BE2C (cell line): ENCODE measurements at regions not wholly inside any gene's neighbourhood (a gene's known extent, or its start where the extent isn't known, plus 50 kb on each side); places are given as distances from the start of the nearest gene placed in this dataset.

ENCODE experiments used
- DNase-seq: peaks from one replicate; pipeline ENCODE4 v3.0.0-alpha.2; 2020
- H3K27me3 ChIP-seq: fragments of 250-450 bp; sonication (Bioruptor Pico); 2 replicates; pipeline ENCODE4 v1.5.1; 2020; ENCODE audit warnings: mild to moderate bottlenecking
- H3K36me3 ChIP-seq: fragments of 250-450 bp; sonication (Bioruptor Pico); 2 replicates; pipeline ENCODE4 v1.5.1; 2020; ENCODE audit warnings: mild to moderate bottlenecking
- H3K4me1 ChIP-seq: fragments of 250-450 bp; sonication (Bioruptor Pico); 2 replicates; pipeline ENCODE4 v1.5.1; 2020
- H3K4me3 ChIP-seq: 2 replicates; pipeline ENCODE4 v1.5.1; 2011; ENCODE audit warnings: low read depth, low read length
- H3K9me3 ChIP-seq: fragments of 250-450 bp; sonication (Bioruptor Pico); 2 replicates; pipeline ENCODE4 v1.5.1; 2020
- TF ChIP-seq, protein P1 (sequence below): IDR thresholded peaks from 2 replicates; pipeline ENCODE4 v1.5.1; 2012; ENCODE audit warnings: mild to moderate bottlenecking, low read depth, low read length

DNA sequence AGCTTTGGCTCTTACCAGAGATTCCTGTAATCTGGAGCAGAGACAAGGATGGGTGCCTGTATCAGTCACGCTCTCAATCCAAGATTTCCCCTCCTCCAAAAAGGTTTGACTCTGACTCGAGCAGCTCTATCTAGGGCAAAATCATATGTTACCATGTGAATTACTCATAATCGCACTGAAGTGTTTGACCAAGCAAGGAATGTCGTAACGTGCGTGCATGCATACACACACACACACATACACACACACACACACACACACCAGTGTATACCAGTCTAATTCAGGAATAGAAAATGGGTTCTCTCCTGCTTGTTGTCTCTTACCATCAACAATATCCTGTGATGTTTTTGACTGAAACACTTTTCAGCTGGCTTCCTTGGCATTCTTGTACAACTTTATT is 835.1 kb downstream of the KCNJ2 start:
- TF ChIP-seq, protein P1, sequence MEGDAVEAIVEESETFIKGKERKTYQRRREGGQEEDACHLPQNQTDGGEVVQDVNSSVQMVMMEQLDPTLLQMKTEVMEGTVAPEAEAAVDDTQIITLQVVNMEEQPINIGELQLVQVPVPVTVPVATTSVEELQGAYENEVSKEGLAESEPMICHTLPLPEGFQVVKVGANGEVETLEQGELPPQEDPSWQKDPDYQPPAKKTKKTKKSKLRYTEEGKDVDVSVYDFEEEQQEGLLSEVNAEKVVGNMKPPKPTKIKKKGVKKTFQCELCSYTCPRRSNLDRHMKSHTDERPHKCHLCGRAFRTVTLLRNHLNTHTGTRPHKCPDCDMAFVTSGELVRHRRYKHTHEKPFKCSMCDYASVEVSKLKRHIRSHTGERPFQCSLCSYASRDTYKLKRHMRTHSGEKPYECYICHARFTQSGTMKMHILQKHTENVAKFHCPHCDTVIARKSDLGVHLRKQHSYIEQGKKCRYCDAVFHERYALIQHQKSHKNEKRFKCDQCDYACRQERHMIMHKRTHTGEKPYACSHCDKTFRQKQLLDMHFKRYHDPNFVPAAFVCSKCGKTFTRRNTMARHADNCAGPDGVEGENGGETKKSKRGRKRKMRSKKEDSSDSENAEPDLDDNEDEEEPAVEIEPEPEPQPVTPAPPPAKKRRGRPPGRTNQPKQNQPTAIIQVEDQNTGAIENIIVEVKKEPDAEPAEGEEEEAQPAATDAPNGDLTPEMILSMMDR: no peak
- no peaks in the 10 kb centered on the region for H3K4me1 ChIP-seq
- H3K36me3 ChIP-seq: no peaks in the 10 kb centered on the region
- no peaks in the 10 kb centered on the region for H3K9me3 ChIP-seq
- H3K4me3 ChIP-seq: no peak overlapping the region
- DNase-seq: no peak
- no peaks in the 10 kb centered on the region; the same call in 1 of the 2 replicates for H3K27me3 ChIP-seq

DNA sequence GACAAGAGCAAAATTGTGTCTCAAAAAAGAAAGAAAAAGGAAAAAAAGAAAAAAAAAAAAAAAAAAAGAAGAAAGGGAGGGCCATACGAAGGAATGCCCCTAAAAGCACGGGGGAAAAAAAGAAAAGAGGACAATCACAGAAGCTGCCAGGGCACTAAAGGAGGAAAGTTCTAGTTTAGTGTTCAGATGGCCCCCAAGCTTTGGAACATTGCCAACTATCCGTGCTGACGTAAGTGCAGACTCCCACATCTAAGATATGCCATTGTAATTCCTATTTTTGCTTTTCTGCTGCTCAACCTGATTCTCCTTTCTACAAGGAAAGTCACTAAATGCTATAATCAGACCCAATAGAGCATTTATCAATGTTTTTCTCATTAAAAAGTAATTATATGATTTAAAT is 842.1 kb downstream of the KCNJ2 start:
- Histone ChIP-seq H3K9me3 (no peaks in the 10 kb centered on the region), H3K36me3 (no peaks in the 10 kb centered on the region), H3K27me3 (no peaks in the 10 kb centered on the region), H3K4me3 (no peak overlapping the region), H3K4me1 (no peaks in the 10 kb centered on the region)
- TF ChIP-seq, protein P1: no peak
- peak; percentile 55 for DNase-seq

DNA sequence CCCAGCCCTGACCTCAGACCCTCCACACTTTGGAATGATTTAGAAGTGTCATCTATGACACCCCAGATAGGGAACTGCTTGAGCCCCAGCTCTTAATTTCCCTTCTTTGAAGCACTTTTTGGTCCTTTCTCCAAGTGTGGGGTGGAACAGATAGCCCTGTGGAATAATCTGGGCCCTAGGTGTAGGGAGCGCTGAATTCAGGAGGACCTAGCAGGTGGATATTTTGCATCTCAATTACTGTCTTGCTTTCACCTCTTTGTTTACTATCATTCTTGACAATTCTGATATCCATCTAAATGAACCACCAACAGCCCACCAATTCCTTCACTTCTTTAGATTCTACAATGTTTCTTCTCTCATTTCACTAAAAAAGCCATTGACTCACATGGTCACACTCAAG is 850.4 kb downstream of the KCNJ2 start:
- H3K36me3 ChIP-seq: no peaks in the 10 kb centered on the region
- H3K4me1 ChIP-seq: peaks cover 8% of the 10 kb centered on the region
- H3K27me3 ChIP-seq: no peaks in the 10 kb centered on the region
- no peaks in the 10 kb centered on the region for H3K9me3 ChIP-seq
- TF ChIP-seq, protein P1: no peak
- H3K4me3 ChIP-seq: no peak overlapping the region
- no peak for DNase-seq

DNA sequence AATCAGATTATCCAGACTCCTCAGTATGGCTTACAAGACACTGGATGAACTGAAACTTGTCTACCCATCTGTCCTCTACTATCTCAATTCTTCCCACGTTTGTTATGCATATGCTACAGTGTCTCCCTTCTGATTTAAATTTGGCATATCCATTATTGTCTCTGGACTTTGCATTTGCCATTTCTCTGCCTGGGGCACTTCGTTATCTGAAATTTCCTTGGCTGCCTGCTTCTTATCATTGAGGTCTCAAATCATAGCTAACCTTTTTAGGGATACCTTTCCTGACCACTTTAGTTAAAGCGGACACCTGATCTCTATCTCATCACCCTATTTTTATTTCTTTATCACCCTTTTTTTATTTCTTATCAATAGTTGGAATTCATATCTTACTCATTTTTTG is 853.4 kb downstream of the KCNJ2 start:
- peak overlapping the region; percentile 48 for H3K4me3 ChIP-seq
- TF ChIP-seq, protein P1: no peak
- H3K36me3 ChIP-seq: no peaks in the 10 kb centered on the region
- no peaks in the 10 kb centered on the region for H3K9me3 ChIP-seq
- no peaks in the 10 kb centered on the region for H3K27me3 ChIP-seq
- DNase-seq: peak; percentile 62
- peaks cover 8% of the 10 kb centered on the region for H3K4me1 ChIP-seq

DNA sequence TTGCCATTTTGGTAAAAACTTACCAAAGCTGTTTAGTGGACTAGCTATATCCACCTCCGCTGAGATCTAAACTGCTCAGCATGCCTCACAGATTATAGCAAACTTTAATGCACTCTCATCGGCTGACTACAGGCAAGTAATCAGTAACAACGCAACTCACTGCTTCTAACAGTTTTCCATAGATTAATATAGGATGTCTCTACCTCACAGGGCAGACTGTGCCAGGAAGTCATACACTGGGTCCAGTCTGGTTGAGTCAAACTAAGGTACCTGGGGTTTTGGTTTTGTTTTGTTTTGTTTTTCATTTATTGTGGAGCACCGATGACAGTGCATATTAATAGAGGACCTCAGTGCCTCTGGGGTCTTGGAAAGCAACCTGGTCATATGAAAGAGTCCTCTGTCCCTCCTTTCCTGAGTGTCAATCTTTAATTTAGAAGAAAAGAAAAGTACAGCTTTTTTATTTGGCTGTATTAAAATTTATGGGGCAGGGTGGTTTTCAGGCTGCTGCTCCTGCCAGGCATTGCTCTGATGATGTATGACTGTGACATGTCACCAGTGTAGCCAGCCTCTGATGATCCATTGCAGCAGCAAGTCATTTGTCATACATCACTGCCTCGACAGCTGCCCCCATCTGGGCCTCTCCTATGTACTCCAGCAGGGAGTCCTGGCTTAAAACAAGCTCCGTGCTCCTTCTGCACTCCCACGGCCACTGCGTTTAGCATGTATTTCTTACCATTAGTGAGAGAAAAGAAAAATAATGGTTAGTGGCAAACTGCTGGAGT is 854.1 kb downstream of the KCNJ2 start:
- no peaks in the 10 kb centered on the region for H3K27me3 ChIP-seq
- H3K4me3 ChIP-seq: peak overlapping the region; percentile 48
- peak; percentile 92 for DNase-seq
- TF ChIP-seq, protein P1: no peak; the same call in none of the 2 replicates
- H3K9me3 ChIP-seq: no peaks in the 10 kb centered on the region
- no peaks in the 10 kb centered on the region for H3K36me3 ChIP-seq
- H3K4me1 ChIP-seq: peaks cover 8% of the 10 kb centered on the region

DNA sequence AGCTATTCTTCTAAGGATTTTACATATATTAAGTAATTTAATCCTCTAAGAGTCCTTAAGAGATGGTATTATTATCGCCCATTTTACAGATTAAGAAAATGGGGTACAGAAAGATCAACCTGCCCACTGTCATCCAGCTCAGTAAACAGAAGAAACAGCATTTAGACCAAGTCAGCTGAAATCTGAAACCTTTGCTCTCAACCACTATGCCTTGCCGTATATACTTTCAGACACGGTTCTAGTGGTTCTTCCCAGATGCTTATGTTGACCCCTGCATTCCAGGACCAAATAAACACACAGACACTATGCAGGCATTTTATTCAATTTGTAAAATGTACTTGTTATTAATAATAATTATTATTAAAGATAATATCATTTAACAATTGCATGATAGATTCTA is 854.8 kb downstream of the KCNJ2 start:
- Histone ChIP-seq H3K27me3 (no peaks in the 10 kb centered on the region), H3K36me3 (no peaks in the 10 kb centered on the region), H3K4me3 (peak overlapping the region; percentile 48), H3K9me3 (no peaks in the 10 kb centered on the region), H3K4me1 (peaks cover 8% of the 10 kb centered on the region)
- no peak for DNase-seq
- TF ChIP-seq, protein P1: no peak
